Liver (tissue), 3 donors: ENCODE measurements at regions not wholly inside any gene's neighbourhood (a gene's known extent, or its start where the extent isn't known, plus 50 kb on each side); places are given as distances from the start of the nearest gene placed in this dataset.

Source experiments
- CTCF ChIP-seq: fragments of 150-350 bp; IDR thresholded peaks from 2 replicates; pipeline ENCODE4 v1.5.1; 2017; ENCODE audit warnings: improper control_type of control experiment, low read depth, low read length; ENCODE audit not compliant: missing input control
- EGR1 ChIP-seq, 2 donors: IDR thresholded peaks; 2 replicates each; pipeline ENCODE4 v1.6.1; 2016 to 2018; ENCODE audit warnings: antibody characterized with exemption in 2 of 2, low read depth in 2 of 2
- GABPA ChIP-seq, 2 donors: IDR thresholded peaks in 1 of 2; conservative IDR thresholded peaks in 1 of 2; 2 replicates each; pipeline ENCODE4 v1.6.1; 2016; ENCODE audit warnings: antibody characterized with exemption in 2 of 2, mild to moderate bottlenecking in 1 of 2, moderate library complexity in 1 of 2
- HNF4A ChIP-seq, 2 donors: conservative IDR thresholded peaks; 2 replicates each; pipeline ENCODE4 v1.6.1; 2016; ENCODE audit warnings: antibody characterized with exemption in 2 of 2, mild to moderate bottlenecking in 2 of 2
- MAX ChIP-seq: IDR thresholded peaks from 2 replicates; pipeline ENCODE4 v1.6.1; 2016; ENCODE audit warnings: antibody characterized with exemption
- REST ChIP-seq: IDR thresholded peaks from 2 replicates; pipeline ENCODE4 v1.6.1; 2016; ENCODE audit warnings: antibody characterized with exemption, mild to moderate bottlenecking
- SP1 ChIP-seq: IDR thresholded peaks from 2 replicates; pipeline ENCODE4 v1.6.1; 2018; ENCODE audit warnings: antibody characterized with exemption, mild to moderate bottlenecking
- TAF1 ChIP-seq: conservative IDR thresholded peaks from 2 replicates; pipeline ENCODE4 v1.6.1; 2016; ENCODE audit warnings: antibody characterized with exemption, mild to moderate bottlenecking
- YY1 ChIP-seq: IDR thresholded peaks from 2 replicates; pipeline ENCODE4 v1.6.1; 2016; ENCODE audit warnings: antibody characterized with exemption, mild to moderate bottlenecking
- ZBTB33 ChIP-seq: IDR thresholded peaks from 2 replicates; pipeline ENCODE4 v1.6.1; 2016; ENCODE audit warnings: antibody characterized with exemption
- donor health status: healthy.
- donor health status: healthy.

GRCh38 chr2:193542762-193543161, 1348.0 kb upstream of the TMEFF2 start:
- no peak for TF ChIP-seq CTCF
- no peak for TF ChIP-seq REST
- TF ChIP-seq YY1: no peak
- TF ChIP-seq SP1: no peak
- no peak for TF ChIP-seq TAF1
- no peak for TF ChIP-seq ZBTB33
- no peak for TF ChIP-seq MAX
- no peak for TF ChIP-seq HNF4A (conservative IDR thresholded peaks at IDR 0.05)
- TF ChIP-seq EGR1 (IDR thresholded peaks at IDR 0.05; ENCODE audit: low read depth in 2 of 2): no peak
- TF ChIP-seq GABPA (IDR thresholded peaks at IDR 0.05 in 1 of 2, conservative IDR thresholded peaks at IDR 0.05 in 1 of 2): no peak
